ENCODE measurements at regions not wholly inside any gene's neighbourhood (a gene's known extent, or its start where the extent isn't known, plus 50 kb on each side); places are given as distances from the start of the nearest gene placed in this dataset.
A peak's percentile ranks its signal among the peaks of the same experiment; 100 is the strongest.

DNA sequence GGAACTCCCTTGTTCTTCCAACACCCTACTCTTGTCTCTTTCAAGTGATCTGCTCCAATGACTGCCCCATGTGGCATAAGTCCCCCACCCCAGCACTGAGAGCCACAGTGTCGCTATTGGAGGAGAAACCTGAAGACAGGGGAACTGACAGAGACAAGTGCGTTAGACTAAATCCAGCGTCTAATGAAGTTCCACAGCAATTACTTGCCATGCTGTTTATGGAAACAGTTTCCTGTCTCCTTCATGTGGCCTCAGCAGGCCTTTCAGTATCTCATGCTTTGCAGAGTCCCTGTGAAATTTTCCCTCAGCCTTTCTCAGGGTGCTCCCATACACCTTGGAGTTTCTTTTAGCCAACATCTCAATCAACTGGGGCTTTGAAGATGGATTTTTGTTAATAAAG lies 277.4 kb downstream of the ETS1 start:
- no peak for ATAC-seq
- no peak for TF ChIP-seq GLIS3 (CRISPR knock-in tag; IDR thresholded peaks at IDR 0.05)
- TF ChIP-seq SNAI2 (CRISPR knock-in tag; IDR thresholded peaks at IDR 0.05) = no peak
- TF ChIP-seq ZFP3 (CRISPR knock-in tag; IDR thresholded peaks at IDR 0.05) = no peak
- no peak for TF ChIP-seq ISL1 (CRISPR knock-in tag; IDR thresholded peaks at IDR 0.05)
- TF ChIP-seq ZNF70 (CRISPR knock-in tag; IDR thresholded peaks at IDR 0.05) = no peak
- TF ChIP-seq, protein P1, sequence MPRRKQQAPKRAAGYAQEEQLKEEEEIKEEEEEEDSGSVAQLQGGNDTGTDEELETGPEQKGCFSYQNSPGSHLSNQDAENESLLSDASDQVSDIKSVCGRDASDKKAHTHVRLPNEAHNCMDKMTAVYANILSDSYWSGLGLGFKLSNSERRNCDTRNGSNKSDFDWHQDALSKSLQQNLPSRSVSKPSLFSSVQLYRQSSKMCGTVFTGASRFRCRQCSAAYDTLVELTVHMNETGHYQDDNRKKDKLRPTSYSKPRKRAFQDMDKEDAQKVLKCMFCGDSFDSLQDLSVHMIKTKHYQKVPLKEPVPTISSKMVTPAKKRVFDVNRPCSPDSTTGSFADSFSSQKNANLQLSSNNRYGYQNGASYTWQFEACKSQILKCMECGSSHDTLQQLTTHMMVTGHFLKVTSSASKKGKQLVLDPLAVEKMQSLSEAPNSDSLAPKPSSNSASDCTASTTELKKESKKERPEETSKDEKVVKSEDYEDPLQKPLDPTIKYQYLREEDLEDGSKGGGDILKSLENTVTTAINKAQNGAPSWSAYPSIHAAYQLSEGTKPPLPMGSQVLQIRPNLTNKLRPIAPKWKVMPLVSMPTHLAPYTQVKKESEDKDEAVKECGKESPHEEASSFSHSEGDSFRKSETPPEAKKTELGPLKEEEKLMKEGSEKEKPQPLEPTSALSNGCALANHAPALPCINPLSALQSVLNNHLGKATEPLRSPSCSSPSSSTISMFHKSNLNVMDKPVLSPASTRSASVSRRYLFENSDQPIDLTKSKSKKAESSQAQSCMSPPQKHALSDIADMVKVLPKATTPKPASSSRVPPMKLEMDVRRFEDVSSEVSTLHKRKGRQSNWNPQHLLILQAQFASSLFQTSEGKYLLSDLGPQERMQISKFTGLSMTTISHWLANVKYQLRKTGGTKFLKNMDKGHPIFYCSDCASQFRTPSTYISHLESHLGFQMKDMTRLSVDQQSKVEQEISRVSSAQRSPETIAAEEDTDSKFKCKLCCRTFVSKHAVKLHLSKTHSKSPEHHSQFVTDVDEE (CRISPR knock-in tag; IDR thresholded peaks at IDR 0.05) = no peak
- no peak for TF ChIP-seq RARB (CRISPR knock-in tag; IDR thresholded peaks at IDR 0.05)
- TF ChIP-seq, protein P2, sequence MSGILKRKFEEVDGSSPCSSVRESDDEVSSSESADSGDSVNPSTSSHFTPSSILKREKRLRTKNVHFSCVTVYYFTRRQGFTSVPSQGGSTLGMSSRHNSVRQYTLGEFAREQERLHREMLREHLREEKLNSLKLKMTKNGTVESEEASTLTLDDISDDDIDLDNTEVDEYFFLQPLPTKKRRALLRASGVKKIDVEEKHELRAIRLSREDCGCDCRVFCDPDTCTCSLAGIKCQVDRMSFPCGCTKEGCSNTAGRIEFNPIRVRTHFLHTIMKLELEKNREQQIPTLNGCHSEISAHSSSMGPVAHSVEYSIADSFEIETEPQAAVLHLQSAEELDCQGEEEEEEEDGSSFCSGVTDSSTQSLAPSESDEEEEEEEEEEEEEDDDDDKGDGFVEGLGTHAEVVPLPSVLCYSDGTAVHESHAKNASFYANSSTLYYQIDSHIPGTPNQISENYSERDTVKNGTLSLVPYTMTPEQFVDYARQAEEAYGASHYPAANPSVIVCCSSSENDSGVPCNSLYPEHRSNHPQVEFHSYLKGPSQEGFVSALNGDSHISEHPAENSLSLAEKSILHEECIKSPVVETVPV (CRISPR knock-in tag; IDR thresholded peaks at IDR 0.05) = no peak
- TF ChIP-seq OSR1 (CRISPR knock-in tag; IDR thresholded peaks at IDR 0.05) = no peak
- TF ChIP-seq TOX (CRISPR knock-in tag; IDR thresholded peaks at IDR 0.05; ENCODE audit: borderline replicate concordance) = no peak
- TF ChIP-seq ARNTL (CRISPR knock-in tag; IDR thresholded peaks at IDR 0.05; ENCODE audit: borderline replicate concordance, low read depth) = no peak
- TF ChIP-seq, protein P3, sequence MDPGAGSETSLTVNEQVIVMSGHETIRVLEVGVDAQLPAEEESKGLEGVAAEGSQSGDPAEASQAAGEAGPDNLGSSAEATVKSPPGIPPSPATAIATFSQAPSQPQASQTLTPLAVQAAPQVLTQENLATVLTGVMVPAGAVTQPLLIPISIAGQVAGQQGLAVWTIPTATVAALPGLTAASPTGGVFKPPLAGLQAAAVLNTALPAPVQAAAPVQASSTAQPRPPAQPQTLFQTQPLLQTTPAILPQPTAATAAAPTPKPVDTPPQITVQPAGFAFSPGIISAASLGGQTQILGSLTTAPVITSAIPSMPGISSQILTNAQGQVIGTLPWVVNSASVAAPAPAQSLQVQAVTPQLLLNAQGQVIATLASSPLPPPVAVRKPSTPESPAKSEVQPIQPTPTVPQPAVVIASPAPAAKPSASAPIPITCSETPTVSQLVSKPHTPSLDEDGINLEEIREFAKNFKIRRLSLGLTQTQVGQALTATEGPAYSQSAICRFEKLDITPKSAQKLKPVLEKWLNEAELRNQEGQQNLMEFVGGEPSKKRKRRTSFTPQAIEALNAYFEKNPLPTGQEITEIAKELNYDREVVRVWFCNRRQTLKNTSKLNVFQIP (CRISPR knock-in tag; IDR thresholded peaks at IDR 0.05; ENCODE audit: borderline replicate concordance, low read depth) = no peak
- no peak for TF ChIP-seq ZNF565 (CRISPR knock-in tag; conservative IDR thresholded peaks at IDR 0.05; ENCODE audit: low read depth)
- no peak for TF ChIP-seq ZNF8 (CRISPR knock-in tag; IDR thresholded peaks at IDR 0.05)
- TF ChIP-seq PPARA (CRISPR knock-in tag; IDR thresholded peaks at IDR 0.05; ENCODE audit: borderline replicate concordance) = no peak
- TF ChIP-seq, protein P4, sequence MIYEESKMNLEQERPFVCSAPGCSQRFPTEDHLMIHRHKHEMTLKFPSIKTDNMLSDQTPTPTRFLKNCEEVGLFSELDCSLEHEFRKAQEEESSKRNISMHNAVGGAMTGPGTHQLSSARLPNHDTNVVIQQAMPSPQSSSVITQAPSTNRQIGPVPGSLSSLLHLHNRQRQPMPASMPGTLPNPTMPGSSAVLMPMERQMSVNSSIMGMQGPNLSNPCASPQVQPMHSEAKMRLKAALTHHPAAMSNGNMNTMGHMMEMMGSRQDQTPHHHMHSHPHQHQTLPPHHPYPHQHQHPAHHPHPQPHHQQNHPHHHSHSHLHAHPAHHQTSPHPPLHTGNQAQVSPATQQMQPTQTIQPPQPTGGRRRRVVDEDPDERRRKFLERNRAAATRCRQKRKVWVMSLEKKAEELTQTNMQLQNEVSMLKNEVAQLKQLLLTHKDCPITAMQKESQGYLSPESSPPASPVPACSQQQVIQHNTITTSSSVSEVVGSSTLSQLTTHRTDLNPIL (CRISPR knock-in tag; IDR thresholded peaks at IDR 0.05; ENCODE audit: low read depth) = no peak

DNA sequence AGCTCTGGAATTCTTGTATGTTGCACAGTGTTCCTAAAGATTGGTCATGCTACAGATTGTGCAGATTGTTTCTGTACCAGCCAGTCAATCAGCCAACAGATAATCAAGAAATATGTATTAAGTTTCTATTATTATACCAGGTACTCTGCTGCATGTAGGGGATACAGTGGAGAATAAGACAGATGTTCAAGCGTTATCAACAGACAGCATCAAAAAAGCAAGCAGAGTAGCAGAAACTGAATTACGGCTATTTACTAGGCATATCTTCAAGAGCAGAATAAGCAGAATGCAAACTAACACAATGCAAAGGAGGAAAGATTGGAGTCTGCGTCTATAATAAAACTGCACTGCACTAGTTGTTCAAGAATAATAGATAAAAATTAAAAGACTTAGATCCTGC lies 278.6 kb downstream of the ETS1 start:
- TF ChIP-seq, protein P3 (CRISPR knock-in tag; IDR thresholded peaks at IDR 0.05; ENCODE audit: borderline replicate concordance, low read depth) = no peak
- TF ChIP-seq, protein P5, sequence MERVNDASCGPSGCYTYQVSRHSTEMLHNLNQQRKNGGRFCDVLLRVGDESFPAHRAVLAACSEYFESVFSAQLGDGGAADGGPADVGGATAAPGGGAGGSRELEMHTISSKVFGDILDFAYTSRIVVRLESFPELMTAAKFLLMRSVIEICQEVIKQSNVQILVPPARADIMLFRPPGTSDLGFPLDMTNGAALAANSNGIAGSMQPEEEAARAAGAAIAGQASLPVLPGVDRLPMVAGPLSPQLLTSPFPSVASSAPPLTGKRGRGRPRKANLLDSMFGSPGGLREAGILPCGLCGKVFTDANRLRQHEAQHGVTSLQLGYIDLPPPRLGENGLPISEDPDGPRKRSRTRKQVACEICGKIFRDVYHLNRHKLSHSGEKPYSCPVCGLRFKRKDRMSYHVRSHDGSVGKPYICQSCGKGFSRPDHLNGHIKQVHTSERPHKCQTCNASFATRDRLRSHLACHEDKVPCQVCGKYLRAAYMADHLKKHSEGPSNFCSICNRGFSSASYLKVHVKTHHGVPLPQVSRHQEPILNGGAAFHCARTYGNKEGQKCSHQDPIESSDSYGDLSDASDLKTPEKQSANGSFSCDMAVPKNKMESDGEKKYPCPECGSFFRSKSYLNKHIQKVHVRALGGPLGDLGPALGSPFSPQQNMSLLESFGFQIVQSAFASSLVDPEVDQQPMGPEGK (CRISPR knock-in tag; IDR thresholded peaks at IDR 0.05; ENCODE audit: borderline replicate concordance) = no peak
- no peak for TF ChIP-seq ESRRG (CRISPR knock-in tag; IDR thresholded peaks at IDR 0.05)
- TF ChIP-seq TCF4 (CRISPR knock-in tag; IDR thresholded peaks at IDR 0.05; ENCODE audit: borderline replicate concordance) = 0 out of 2 replicates have a peak, but pooled peaks have one; percentile 5
- TF ChIP-seq PPARA (CRISPR knock-in tag; IDR thresholded peaks at IDR 0.05; ENCODE audit: borderline replicate concordance) = no peak
- ATAC-seq = no peak

DNA sequence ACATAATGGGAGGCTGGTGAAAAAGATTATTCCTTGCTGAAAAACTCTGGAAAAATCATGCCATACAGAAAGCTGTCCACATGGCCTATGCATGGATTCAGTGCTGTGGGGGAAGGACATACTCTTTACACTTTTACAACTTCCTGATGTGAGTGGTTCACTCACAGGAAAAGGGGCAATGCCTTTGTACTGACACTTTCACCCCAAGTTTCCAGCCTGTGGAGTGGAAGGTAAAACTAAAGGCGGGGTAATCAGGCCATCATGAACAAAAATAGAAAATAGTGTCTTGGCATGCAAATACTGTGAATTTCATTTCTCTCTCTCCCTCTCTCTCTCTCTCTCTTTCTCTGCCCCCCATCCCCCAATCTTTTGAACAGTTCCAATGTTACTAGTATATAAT lies 281.8 kb downstream of the ETS1 start:
- TF ChIP-seq OSR1 (CRISPR knock-in tag; IDR thresholded peaks at IDR 0.05) (no peak), ESRRG (CRISPR knock-in tag; IDR thresholded peaks at IDR 0.05) (no peak), ZNF8 (CRISPR knock-in tag; IDR thresholded peaks at IDR 0.05) (no peak), TCF4 (CRISPR knock-in tag; IDR thresholded peaks at IDR 0.05; ENCODE audit: borderline replicate concordance) (no peak), ZFP3 (CRISPR knock-in tag; IDR thresholded peaks at IDR 0.05) (no peak), BACH2 (CRISPR knock-in tag; IDR thresholded peaks at IDR 0.05; ENCODE audit: borderline replicate concordance) (no peak)
- TF ChIP-seq, protein P5 (CRISPR knock-in tag; IDR thresholded peaks at IDR 0.05; ENCODE audit: borderline replicate concordance) = no peak
- ATAC-seq = no peak
